HCT116 (cell line): ENCODE measurements at regions not wholly inside any gene's neighbourhood (a gene's known extent, or its start where the extent isn't known, plus 50 kb on each side); places are given as distances from the start of the nearest gene placed in this dataset.

Experiments used
- ATAC-seq: fragments of 200-7000 bp; cut with Tn5 transposase; 2 replicates; pipeline ENCODE4 v1.9.1; 2020; ENCODE audit warnings: mild to moderate bottlenecking, moderate library complexity
- BruUV-seq: library from RNA; stranded (reverse); fragments of 400-500 nt; replicated peaks from 2 replicates; lab custom pipeline; 2021; lab: Mats Ljungman, UMichigan
- CTCF ChIA-PET: fragments of 300-600 bp; sonication (Branson Sonifier 250); formaldehyde crosslinking; loops from one replicate; lab custom pipeline; 2021; ENCODE audit warnings: antibody characterized with exemption; lab: Charles Lee
- POLR2A ChIA-PET: fragments of 300-600, 350-600 bp; sonication (Branson Sonifier 250); formaldehyde crosslinking; loops from one replicate; lab custom pipeline; 2021; ENCODE audit warnings: antibody characterized with exemption; lab: Charles Lee
- RAD21 ChIA-PET, 2 experiments: fragments of 300-600 bp; sonication (Branson Sonifier 250); formaldehyde crosslinking; loops; one replicate each; lab custom pipeline; 2023; ENCODE audit warnings: low total read pairs in 2 of 2; ENCODE audit not compliant: uncharacterized antibody in 2 of 2, unreplicated experiment in 2 of 2, low non-redundant PET in 1 of 2; lab: Charles Lee
- DNase-seq: peaks from one replicate; pipeline ENCODE4 v3.0.0-alpha.2; 2010; ENCODE audit warnings: low read depth, low spot score
- H2AFZ ChIP-seq: fragments of 200-600 bp; shearing (Covaris generic), sonication (generic); 2 replicates; pipeline ENCODE4 v1.6.1; 2017; ENCODE audit warnings: low read depth, mixed run types, mixed read lengths, antibody characterized with exemption, low read length; ENCODE audit not compliant: poor library complexity, severe bottlenecking
- H3K27ac ChIP-seq: 2 replicates; pipeline ENCODE4 v1.5.1; 2012; ENCODE audit warnings: low read depth, low read length
- H3K27me3 ChIP-seq: fragments of 200-600 bp; sonication (generic); 2 replicates; pipeline ENCODE4 v1.6.1; 2016; ENCODE audit warnings: mixed run types, low read length, mixed read lengths; ENCODE audit not compliant: insufficient read depth
- H3K36me3 ChIP-seq, 2 experiments: fragments of 200-500 bp in 1 of 2; fragments of 200-600 bp in 1 of 2; sonication (Bioruptor generic) in 1 of 2; sonication (generic) in 1 of 2; 2 replicates each; pipeline versions ENCODE4 v1.5.1 to v1.6.1; 2014 to 2016; ENCODE audit warnings: low read length in 2 of 2, inconsistent platforms in 1 of 2, mixed read lengths in 1 of 2, mixed run types in 1 of 2; ENCODE audit not compliant: insufficient read depth in 2 of 2, control insufficient read depth in 1 of 2
- H3K4me1 ChIP-seq, 2 experiments: fragments of 200-600 bp in 1 of 2; sonication (generic) in 1 of 2; 2 replicates each; pipeline versions ENCODE4 v1.5.1 to v1.6.1; 2012 to 2017; ENCODE audit warnings: low read length in 2 of 2, inconsistent platforms in 1 of 2, mild to moderate bottlenecking in 1 of 2, mixed read lengths in 1 of 2, mixed run types in 1 of 2, moderate library complexity in 1 of 2; ENCODE audit not compliant: insufficient read depth in 2 of 2, control insufficient read depth in 1 of 2
- H3K4me2 ChIP-seq: fragments of 200-600 bp; sonication (generic); 2 replicates; pipeline ENCODE4 v1.6.1; 2017; ENCODE audit warnings: mixed run types, low read length, mixed read lengths
- H3K4me3 ChIP-seq, 2 experiments: fragments of 200-600 bp in 1 of 2; sonication (generic) in 1 of 2; replicated peaks in 1 of 2; 2 replicates each; pipeline ENCODE4 v1.5.1; 2011 to 2016; ENCODE audit warnings: low read length in 2 of 2, control low read depth in 1 of 2, low read depth in 1 of 2, mild to moderate bottlenecking in 1 of 2, mixed read lengths in 1 of 2, mixed run types in 1 of 2
- H3K79me2 ChIP-seq: fragments of 200-600 bp; sonication (generic); 2 replicates; pipeline ENCODE4 v1.6.1; 2017; ENCODE audit warnings: mild to moderate bottlenecking, mixed run types, low read length, moderate library complexity, mixed read lengths; ENCODE audit not compliant: insufficient read depth
- H3K9ac ChIP-seq: fragments of 200-600 bp; sonication (generic); 2 replicates; pipeline ENCODE4 v1.6.1; 2016; ENCODE audit warnings: low read length, mixed read lengths
- H3K9me2 ChIP-seq: fragments of 200-600 bp; sonication (generic), shearing (Covaris generic); 2 replicates; pipeline ENCODE4 v1.6.1; 2017; ENCODE audit warnings: mixed run types, mild to moderate bottlenecking, moderate library complexity; ENCODE audit not compliant: insufficient read depth
- H3K9me3 ChIP-seq, 2 experiments: fragments of 200-500 bp in 1 of 2; fragments of 200-600 bp in 1 of 2; sonication (Bioruptor generic) in 1 of 2; sonication (generic) in 1 of 2; 2 replicates each; pipeline ENCODE4 v1.6.1; 2014 to 2017; ENCODE audit warnings: low read length in 2 of 2, mixed read lengths in 2 of 2, inconsistent platforms in 1 of 2, low read depth in 1 of 2, mild to moderate bottlenecking in 1 of 2, mixed run types in 1 of 2, moderate library complexity in 1 of 2; ENCODE audit not compliant: control insufficient read depth in 1 of 2, insufficient read depth in 1 of 2
- H4K20me1 ChIP-seq: fragments of 200-600 bp; sonication (generic), shearing (Covaris generic); 2 replicates; pipeline ENCODE4 v1.6.1; 2017; ENCODE audit warnings: mixed run types, mild to moderate bottlenecking, moderate library complexity; ENCODE audit not compliant: insufficient read depth
- CBX3 ChIP-seq: IDR thresholded peaks from 2 replicates; pipeline ENCODE4 v1.6.1; 2012; ENCODE audit warnings: low read depth
- EGR1 ChIP-seq: IDR thresholded peaks from 2 replicates; pipeline ENCODE4 v1.6.1; 2012; ENCODE audit warnings: low read depth
- ELF1 ChIP-seq: IDR thresholded peaks from 2 replicates; pipeline ENCODE4 v1.6.1; 2012; ENCODE audit warnings: low read depth, borderline replicate concordance
- EZH2 ChIP-seq: fragments of 200-600 bp; sonication (generic); IDR thresholded peaks from 2 replicates; pipeline ENCODE4 v1.6.1; 2017; ENCODE audit warnings: antibody characterized with exemption, mixed run types
- EZH2phosphoT487 ChIP-seq: fragments of 200-600 bp; IDR thresholded peaks from 2 replicates; pipeline ENCODE4 v1.6.1; 2018; ENCODE audit warnings: antibody characterized with exemption, borderline replicate concordance
- JUND ChIP-seq: IDR thresholded peaks from 2 replicates; pipeline ENCODE4 v1.6.1; 2012
- POLR2AphosphoS5 ChIP-seq: IDR thresholded peaks from 2 replicates; pipeline ENCODE4 v1.6.1; 2011; ENCODE audit warnings: mild to moderate bottlenecking, low read depth, low read length, moderate library complexity
- RAD21 ChIP-seq: IDR thresholded peaks from 2 replicates; pipeline ENCODE4 v1.6.1; 2012; ENCODE audit warnings: low read depth, mild to moderate bottlenecking
- SP1 ChIP-seq: IDR thresholded peaks from 2 replicates; pipeline ENCODE4 v1.6.1; 2012; ENCODE audit warnings: low read depth
- TCF7L2 ChIP-seq: IDR thresholded peaks from 2 replicates; pipeline ENCODE4 v1.7.0; 2011; ENCODE audit warnings: borderline replicate concordance, inconsistent platforms; ENCODE audit not compliant: insufficient read depth, insufficient read length; ENCODE audit errors: extremely low read depth
- YY1 ChIP-seq: IDR thresholded peaks from 2 replicates; pipeline ENCODE4 v1.6.1; 2011; ENCODE audit warnings: low read length, low read depth, moderate library complexity, mild to moderate bottlenecking; ENCODE audit not compliant: insufficient replicate concordance; ENCODE audit errors: extremely low read depth
- ZFX ChIP-seq: fragments of 450-650 bp; IDR thresholded peaks from 2 replicates; pipeline ENCODE4 v1.6.1; 2017
- ZNF274 ChIP-seq: fragments of 200-500 bp; sonication (Bioruptor generic); IDR thresholded peaks from 2 replicates; pipeline ENCODE4 v1.6.1; 2014; ENCODE audit warnings: mild to moderate bottlenecking, low read depth, low read length, inconsistent platforms
- intact Hi-C: fragments of 100-400 bp; cut with micrococcal nuclease; formaldehyde crosslinking; loops from 2 replicates; pipeline ENCODE4 v1.10.0; 2022
- TF ChIP-seq, protein P1 (sequence below): IDR thresholded peaks from 2 replicates; pipeline ENCODE4 v1.6.1; 2012; ENCODE audit warnings: low read depth
- TF ChIP-seq, protein P2 (sequence below), 3 experiments: fragments of 200-600 bp in 1 of 3; sonication (generic) in 1 of 3; IDR thresholded peaks in 2 of 3; conservative IDR thresholded peaks in 1 of 3; 2 replicates each; pipeline ENCODE4 v1.5.1; 2012 to 2017; ENCODE audit warnings: low read depth in 2 of 3, low read length in 2 of 3, antibody characterized with exemption in 1 of 3, borderline replicate concordance in 1 of 3, control low read depth in 1 of 3, mild to moderate bottlenecking in 1 of 3, mixed read lengths in 1 of 3, mixed run types in 1 of 3, moderate library complexity in 1 of 3; ENCODE audit not compliant: insufficient read depth in 1 of 3
- TF ChIP-seq, protein P3 (sequence below): IDR thresholded peaks from 2 replicates; pipeline ENCODE4 v1.6.1; 2012

DNA sequence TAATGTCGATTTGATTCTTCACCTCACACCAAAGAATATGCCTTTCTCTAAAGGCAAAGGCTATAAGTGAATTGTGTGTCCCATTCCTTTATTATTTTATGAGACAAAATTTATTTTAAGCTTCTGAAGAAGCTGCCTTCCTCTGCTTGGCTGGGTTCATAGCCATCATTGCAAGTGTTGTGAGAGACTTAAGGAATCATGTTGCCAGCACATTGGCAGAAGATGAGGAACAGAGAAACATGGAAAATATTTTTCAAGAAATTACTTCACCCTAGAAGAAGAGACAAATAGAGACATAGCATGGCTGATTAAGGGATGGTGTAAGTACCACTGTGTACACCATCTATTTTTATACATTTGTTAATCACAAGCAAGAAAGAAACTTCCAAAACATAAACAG lies 230.1 kb upstream of the SEMA3E start:
- ATAC-seq: no peak

DNA sequence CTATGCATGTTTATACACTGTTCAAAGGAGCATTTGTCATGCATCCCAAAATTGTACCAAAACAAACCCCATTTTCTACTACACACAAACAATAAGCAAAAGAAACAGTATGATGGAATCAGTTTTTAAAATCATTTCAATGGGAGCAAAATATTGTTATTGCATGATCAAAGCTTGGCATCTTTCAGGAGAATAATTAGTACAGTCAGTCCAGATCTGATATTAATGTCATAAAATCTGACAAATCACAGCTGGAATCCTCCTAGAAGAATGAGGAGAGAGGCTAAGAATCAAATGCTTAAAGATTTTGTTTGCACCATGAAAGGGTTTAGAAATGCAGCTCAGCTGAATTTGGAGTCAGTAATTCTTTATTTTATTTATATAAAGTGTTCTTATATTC lies 229.7 kb upstream of the SEMA3E start:
- Histone ChIP-seq H3K4me2 (no peak overlapping the region), H3K36me3 (no peaks in the 10 kb centered on the region), H3K9me2 (no peaks in the 10 kb centered on the region), H3K27me3 (no peaks in the 10 kb centered on the region), H3K9me3 (no peaks in the 10 kb centered on the region), H3K79me2 (no peaks in the 10 kb centered on the region), H3K27ac (no peak overlapping the region), H3K4me1 (no peaks in the 10 kb centered on the region), H3K4me3 (no peak overlapping the region), H2AFZ (no peak overlapping the region), H4K20me1 (no peaks in the 10 kb centered on the region), H3K9ac (no peak overlapping the region)
- ChIA-PET RAD21 (no interaction called here), POLR2A (no interaction called here), CTCF (no interaction called here)
- BruUV-seq: no TSS peak
- intact Hi-C loops: no loop called here
- ATAC-seq (no peak), DNase-seq (no peak)
- TF ChIP-seq JUND (no peak), ELF1 (no peak), YY1 (no peak), CBX3 (no peak), EZH2phosphoT487 (no peak), SP1 (no peak), POLR2AphosphoS5 (no peak), TCF7L2 (no peak)
- TF ChIP-seq, protein P1, sequence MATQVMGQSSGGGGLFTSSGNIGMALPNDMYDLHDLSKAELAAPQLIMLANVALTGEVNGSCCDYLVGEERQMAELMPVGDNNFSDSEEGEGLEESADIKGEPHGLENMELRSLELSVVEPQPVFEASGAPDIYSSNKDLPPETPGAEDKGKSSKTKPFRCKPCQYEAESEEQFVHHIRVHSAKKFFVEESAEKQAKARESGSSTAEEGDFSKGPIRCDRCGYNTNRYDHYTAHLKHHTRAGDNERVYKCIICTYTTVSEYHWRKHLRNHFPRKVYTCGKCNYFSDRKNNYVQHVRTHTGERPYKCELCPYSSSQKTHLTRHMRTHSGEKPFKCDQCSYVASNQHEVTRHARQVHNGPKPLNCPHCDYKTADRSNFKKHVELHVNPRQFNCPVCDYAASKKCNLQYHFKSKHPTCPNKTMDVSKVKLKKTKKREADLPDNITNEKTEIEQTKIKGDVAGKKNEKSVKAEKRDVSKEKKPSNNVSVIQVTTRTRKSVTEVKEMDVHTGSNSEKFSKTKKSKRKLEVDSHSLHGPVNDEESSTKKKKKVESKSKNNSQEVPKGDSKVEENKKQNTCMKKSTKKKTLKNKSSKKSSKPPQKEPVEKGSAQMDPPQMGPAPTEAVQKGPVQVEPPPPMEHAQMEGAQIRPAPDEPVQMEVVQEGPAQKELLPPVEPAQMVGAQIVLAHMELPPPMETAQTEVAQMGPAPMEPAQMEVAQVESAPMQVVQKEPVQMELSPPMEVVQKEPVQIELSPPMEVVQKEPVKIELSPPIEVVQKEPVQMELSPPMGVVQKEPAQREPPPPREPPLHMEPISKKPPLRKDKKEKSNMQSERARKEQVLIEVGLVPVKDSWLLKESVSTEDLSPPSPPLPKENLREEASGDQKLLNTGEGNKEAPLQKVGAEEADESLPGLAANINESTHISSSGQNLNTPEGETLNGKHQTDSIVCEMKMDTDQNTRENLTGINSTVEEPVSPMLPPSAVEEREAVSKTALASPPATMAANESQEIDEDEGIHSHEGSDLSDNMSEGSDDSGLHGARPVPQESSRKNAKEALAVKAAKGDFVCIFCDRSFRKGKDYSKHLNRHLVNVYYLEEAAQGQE: no peak
- TF ChIP-seq, protein P2, sequence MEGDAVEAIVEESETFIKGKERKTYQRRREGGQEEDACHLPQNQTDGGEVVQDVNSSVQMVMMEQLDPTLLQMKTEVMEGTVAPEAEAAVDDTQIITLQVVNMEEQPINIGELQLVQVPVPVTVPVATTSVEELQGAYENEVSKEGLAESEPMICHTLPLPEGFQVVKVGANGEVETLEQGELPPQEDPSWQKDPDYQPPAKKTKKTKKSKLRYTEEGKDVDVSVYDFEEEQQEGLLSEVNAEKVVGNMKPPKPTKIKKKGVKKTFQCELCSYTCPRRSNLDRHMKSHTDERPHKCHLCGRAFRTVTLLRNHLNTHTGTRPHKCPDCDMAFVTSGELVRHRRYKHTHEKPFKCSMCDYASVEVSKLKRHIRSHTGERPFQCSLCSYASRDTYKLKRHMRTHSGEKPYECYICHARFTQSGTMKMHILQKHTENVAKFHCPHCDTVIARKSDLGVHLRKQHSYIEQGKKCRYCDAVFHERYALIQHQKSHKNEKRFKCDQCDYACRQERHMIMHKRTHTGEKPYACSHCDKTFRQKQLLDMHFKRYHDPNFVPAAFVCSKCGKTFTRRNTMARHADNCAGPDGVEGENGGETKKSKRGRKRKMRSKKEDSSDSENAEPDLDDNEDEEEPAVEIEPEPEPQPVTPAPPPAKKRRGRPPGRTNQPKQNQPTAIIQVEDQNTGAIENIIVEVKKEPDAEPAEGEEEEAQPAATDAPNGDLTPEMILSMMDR (IDR thresholded peaks at IDR 0.05 in 2 of 3, conservative IDR thresholded peaks at IDR 0.05 in 1 of 3; ENCODE audit: borderline replicate concordance in 1 of 3, insufficient read depth in 1 of 3, low read depth in 2 of 3, low read length in 2 of 3): no peak

More for the DNA sequence above, 230.1 kb upstream of the SEMA3E start:
- CTCF ChIA-PET: no interaction called here
- H3K27me3 ChIP-seq: no peaks in the 10 kb centered on the region
- no peak overlapping the region for H3K4me2 ChIP-seq
- no peak for DNase-seq
- RAD21 ChIA-PET: no interaction called here
- H3K9me2 ChIP-seq: no peaks in the 10 kb centered on the region
- no peak overlapping the region for H3K9ac ChIP-seq
- BruUV-seq: no TSS peak
- POLR2A ChIA-PET: no interaction called here
- no peaks in the 10 kb centered on the region for H3K79me2 ChIP-seq
- H4K20me1 ChIP-seq: no peaks in the 10 kb centered on the region
- H2AFZ ChIP-seq: no peak overlapping the region
- TF ChIP-seq EZH2: no peak
- TF ChIP-seq SP1: no peak
- no peak for TF ChIP-seq ZNF274
- no peak for TF ChIP-seq ELF1
- no peak for TF ChIP-seq ZFX
- TF ChIP-seq EGR1: no peak
- TF ChIP-seq, protein P3, sequence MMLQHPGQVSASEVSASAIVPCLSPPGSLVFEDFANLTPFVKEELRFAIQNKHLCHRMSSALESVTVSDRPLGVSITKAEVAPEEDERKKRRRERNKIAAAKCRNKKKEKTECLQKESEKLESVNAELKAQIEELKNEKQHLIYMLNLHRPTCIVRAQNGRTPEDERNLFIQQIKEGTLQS: no peak
- no peak for TF ChIP-seq RAD21
- TF ChIP-seq JUND: no peak
- no peak for TF ChIP-seq TCF7L2
- no peak for TF ChIP-seq YY1
- H3K9me3 ChIP-seq: no peaks in the 10 kb centered on the region
- intact Hi-C loops: no loop called here
- H3K27ac ChIP-seq: no peak overlapping the region
- H3K4me3 ChIP-seq: no peak overlapping the region
- no peaks in the 10 kb centered on the region for H3K36me3 ChIP-seq
- no peaks in the 10 kb centered on the region for H3K4me1 ChIP-seq
